GM12892 (cell line): ENCODE measurements at regions not wholly inside any gene's neighbourhood (a gene's known extent, or its start where the extent isn't known, plus 50 kb on each side); places are given as distances from the start of the nearest gene placed in this dataset.
"Not testable (repeated sequence)": the region's sequence is repeated elsewhere in the genome, so short reads cannot be mapped to it uniquely, and the experiment has no call there.

Source experiments
- POLR2A ChIP-seq: IDR thresholded peaks from 2 replicates; pipeline ENCODE4 v1.6.1; 2011; ENCODE audit warnings: low read depth, low read length, control low read depth
- POLR2AphosphoS5 ChIP-seq: IDR thresholded peaks from 2 replicates; pipeline ENCODE4 v1.6.1; 2011; ENCODE audit warnings: low read depth, low read length, control low read depth
- TAF1 ChIP-seq: IDR thresholded peaks from 2 replicates; pipeline ENCODE4 v1.6.1; 2011; ENCODE audit warnings: low read depth, mild to moderate bottlenecking, control low read depth, low read length, borderline replicate concordance

- TF ChIP-seq POLR2A, POLR2AphosphoS5, TAF1: not testable (repeated sequence)
Measured at GRCh38 chr7:55743454-55743717, 119.2 kb downstream of the SEPTIN14 start.
